ENCODE measurements at regions not wholly inside any gene's neighbourhood (a gene's known extent, or its start where the extent isn't known, plus 50 kb on each side); places are given as distances from the start of the nearest gene placed in this dataset.

- no peak for TF ChIP-seq EZH2 (IDR thresholded peaks at IDR 0.05)
- TF ChIP-seq POLR2AphosphoS5 (IDR thresholded peaks at IDR 0.05; ENCODE audit: borderline replicate concordance, low read depth, low read length): no peak
- TF ChIP-seq FOXP2 (optimal IDR thresholded peaks at IDR 0.05; ENCODE audit: control extremely low read depth, extremely low read length, insufficient read depth): no peak
Measured at GRCh38 chr14:83379436-83379835, 1845.8 kb upstream of the SEL1L start.
